SK-N-SH treated with all-trans-retinoic acid at 6 μM for 48 hours (cell line): ENCODE measurements at regions not wholly inside any gene's neighbourhood (a gene's known extent, or its start where the extent isn't known, plus 50 kb on each side); places are given as distances from the start of the nearest gene placed in this dataset.

Experiments
- ATAC-seq: fragments of 200-7000 bp; cut with Tn5 transposase; 3 replicates; pipeline ENCODE4 v1.9.1; 2020; ENCODE audit warnings: mild to moderate bottlenecking, moderate library complexity
- ARNTL ChIP-seq: fragments of 450-650 bp; formaldehyde crosslinking; IDR thresholded peaks from 2 replicates; pipeline ENCODE4 v1.5.0; 2020; ENCODE audit warnings: low read depth, mild to moderate bottlenecking, moderate library complexity, borderline replicate concordance
- CREB5 ChIP-seq: fragments of 250-450 bp; sonication (Bioruptor Pico); IDR thresholded peaks from 2 replicates; pipeline ENCODE4 v1.5.1; 2020; ENCODE audit warnings: low read depth, mild to moderate bottlenecking, moderate library complexity
- CSDC2 ChIP-seq: fragments of 250-450 bp; sonication (Bioruptor Pico); IDR thresholded peaks from 2 replicates; pipeline ENCODE4 v1.5.0; 2020; ENCODE audit warnings: mild to moderate bottlenecking, moderate library complexity
- CSRNP3 ChIP-seq: fragments of 250-450 bp; sonication (Bioruptor Pico); IDR thresholded peaks from 2 replicates; pipeline ENCODE4 v1.5.1; 2021; ENCODE audit warnings: mild to moderate bottlenecking, moderate library complexity
- ESRRG ChIP-seq: fragments of 250-450 bp; sonication (Bioruptor Pico); IDR thresholded peaks from 2 replicates; pipeline ENCODE4 v1.6.1; 2021; ENCODE audit warnings: mild to moderate bottlenecking
- GLIS3 ChIP-seq: fragments of 250-450 bp; sonication (Bioruptor Pico); IDR thresholded peaks from 2 replicates; pipeline ENCODE4 v1.5.0; 2020; ENCODE audit warnings: mild to moderate bottlenecking, moderate library complexity
- ISL1 ChIP-seq: fragments of 250-450 bp; sonication (Bioruptor Pico); IDR thresholded peaks from 2 replicates; pipeline ENCODE4 v2.1.2; 2022; ENCODE audit warnings: mild to moderate bottlenecking, moderate library complexity
- OSR1 ChIP-seq: fragments of 250-450 bp; sonication (Bioruptor Pico); IDR thresholded peaks from 2 replicates; pipeline ENCODE4 v1.8.0; 2022; ENCODE audit warnings: moderate library complexity, mild to moderate bottlenecking, inconsistent platforms
- PATZ1 ChIP-seq: fragments of 250-450 bp; sonication (Bioruptor Pico); IDR thresholded peaks from 2 replicates; pipeline ENCODE4 v1.8.0; 2020; ENCODE audit warnings: mild to moderate bottlenecking, moderate library complexity, borderline replicate concordance
- POU6F1 ChIP-seq: fragments of 250-450 bp; sonication (Bioruptor Pico); IDR thresholded peaks from 2 replicates; pipeline ENCODE4 v1.8.0; 2021; ENCODE audit warnings: low read depth, mild to moderate bottlenecking, moderate library complexity, borderline replicate concordance
- PPARA ChIP-seq: fragments of 250-450 bp; sonication (Bioruptor Pico); IDR thresholded peaks from 2 replicates; pipeline ENCODE4 v1.5.0; 2020; ENCODE audit warnings: mild to moderate bottlenecking, borderline replicate concordance
- RARB ChIP-seq: fragments of 250-450 bp; sonication (Bioruptor Pico); IDR thresholded peaks from 2 replicates; pipeline ENCODE4 v1.8.0; 2021; ENCODE audit warnings: mild to moderate bottlenecking, moderate library complexity
- SNAI2 ChIP-seq: fragments of 250-450 bp; sonication (Bioruptor Pico); IDR thresholded peaks from 2 replicates; pipeline ENCODE4 v1.5.0; 2020; ENCODE audit warnings: mild to moderate bottlenecking, moderate library complexity
- TOX ChIP-seq: fragments of 250-450 bp; sonication (Bioruptor Pico); IDR thresholded peaks from 2 replicates; pipeline ENCODE4 v1.8.0; 2021; ENCODE audit warnings: mild to moderate bottlenecking, moderate library complexity, borderline replicate concordance
- TSHZ2 ChIP-seq: fragments of 250-450 bp; sonication (Bioruptor Pico); IDR thresholded peaks from 2 replicates; pipeline ENCODE4 v1.5.0; 2020; ENCODE audit warnings: mild to moderate bottlenecking, moderate library complexity
- ZC3H10 ChIP-seq: fragments of 250-450 bp; sonication (Bioruptor Pico); IDR thresholded peaks from 2 replicates; pipeline ENCODE4 v1.5.1; 2021; ENCODE audit warnings: mild to moderate bottlenecking, moderate library complexity
- ZFP3 ChIP-seq: fragments of 250-450 bp; sonication (Bioruptor Pico); IDR thresholded peaks from 2 replicates; pipeline ENCODE4 v1.5.0; 2020; ENCODE audit warnings: mild to moderate bottlenecking, moderate library complexity
- ZFP30 ChIP-seq: fragments of 450-650 bp; formaldehyde crosslinking; IDR thresholded peaks from 2 replicates; pipeline ENCODE4 v1.5.0; 2022; ENCODE audit warnings: mild to moderate bottlenecking, moderate library complexity
- ZNF565 ChIP-seq: fragments of 450-650 bp; formaldehyde crosslinking; conservative IDR thresholded peaks from 2 replicates; pipeline ENCODE4 v1.5.0; 2020; ENCODE audit warnings: low read depth, mild to moderate bottlenecking, moderate library complexity
- ZNF70 ChIP-seq: fragments of 450-650 bp; formaldehyde crosslinking; IDR thresholded peaks from 2 replicates; pipeline ENCODE4 v1.5.0; 2020; ENCODE audit warnings: mild to moderate bottlenecking, moderate library complexity
- ZNF8 ChIP-seq: fragments of 450-650 bp; formaldehyde crosslinking; IDR thresholded peaks from 2 replicates; pipeline ENCODE4 v1.5.0; 2020; ENCODE audit warnings: mild to moderate bottlenecking, moderate library complexity

GRCh38 chrX:40298069-40298468 is 200.3 kb upstream of the BCOR start:
- TF ChIP-seq SNAI2 (no peak), CREB5 (CRISPR knock-in tag) (no peak), ZFP3 (no peak), CSDC2 (CRISPR knock-in tag) (no peak), TSHZ2 (no peak), RARB (CRISPR knock-in tag) (no peak), ISL1 (no peak), ARNTL (CRISPR knock-in tag) (no peak), PATZ1 (CRISPR knock-in tag) (no peak), ZFP30 (no peak), POU6F1 (CRISPR knock-in tag) (no peak), ZNF565 (CRISPR knock-in tag) (no peak), GLIS3 (CRISPR knock-in tag) (no peak), TOX (no peak), OSR1 (CRISPR knock-in tag) (no peak), ZNF70 (CRISPR knock-in tag) (no peak), ZNF8 (CRISPR knock-in tag) (no peak), CSRNP3 (no peak)
- no peak for ATAC-seq

GRCh38 chrX:40291553-40291952 is 193.8 kb upstream of the BCOR start:
- no peak for ATAC-seq
- no peak for TF ChIP-seq ARNTL (CRISPR knock-in tag)
- no peak for TF ChIP-seq PATZ1 (CRISPR knock-in tag)
- no peak for TF ChIP-seq ZNF565 (CRISPR knock-in tag)
- no peak for TF ChIP-seq ZC3H10 (CRISPR knock-in tag)
- TF ChIP-seq OSR1 (CRISPR knock-in tag) = no peak
- no peak for TF ChIP-seq SNAI2
- TF ChIP-seq PPARA (CRISPR knock-in tag) = no peak
- TF ChIP-seq ZNF8 (CRISPR knock-in tag) = no peak
- no peak for TF ChIP-seq ZNF70 (CRISPR knock-in tag)
- no peak for TF ChIP-seq ESRRG (CRISPR knock-in tag)
- no peak for TF ChIP-seq ZFP30
- no peak for TF ChIP-seq RARB (CRISPR knock-in tag)
